ENCODE measurements at regions not wholly inside any gene's neighbourhood (a gene's known extent, or its start where the extent isn't known, plus 50 kb on each side); places are given as distances from the start of the nearest gene placed in this dataset.

DNA sequence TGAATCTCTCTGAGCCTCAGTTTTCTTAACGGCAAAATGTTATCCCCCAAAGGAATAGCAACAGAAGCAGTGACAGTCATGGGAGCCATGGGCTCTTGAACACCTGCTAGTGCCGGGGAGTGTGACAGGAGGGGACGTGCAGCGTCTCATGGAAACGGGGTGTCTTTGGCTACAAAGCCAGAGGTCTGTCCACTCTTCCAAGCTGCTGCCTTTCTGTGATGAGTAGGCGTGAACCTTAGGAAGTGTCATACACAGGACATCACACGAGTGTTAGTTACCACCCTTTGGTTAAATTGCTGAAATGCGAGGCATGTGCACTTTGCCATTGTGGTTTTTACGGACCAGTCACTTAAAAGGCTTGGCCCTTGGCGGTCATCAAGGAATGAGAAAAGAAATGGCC, 93.4 kb downstream of the IRF8 start:
- no peak for TF ChIP-seq EZH2 (IDR thresholded peaks at IDR 0.05; ENCODE audit: insufficient read depth, low read length)
- TF ChIP-seq, protein P1, sequence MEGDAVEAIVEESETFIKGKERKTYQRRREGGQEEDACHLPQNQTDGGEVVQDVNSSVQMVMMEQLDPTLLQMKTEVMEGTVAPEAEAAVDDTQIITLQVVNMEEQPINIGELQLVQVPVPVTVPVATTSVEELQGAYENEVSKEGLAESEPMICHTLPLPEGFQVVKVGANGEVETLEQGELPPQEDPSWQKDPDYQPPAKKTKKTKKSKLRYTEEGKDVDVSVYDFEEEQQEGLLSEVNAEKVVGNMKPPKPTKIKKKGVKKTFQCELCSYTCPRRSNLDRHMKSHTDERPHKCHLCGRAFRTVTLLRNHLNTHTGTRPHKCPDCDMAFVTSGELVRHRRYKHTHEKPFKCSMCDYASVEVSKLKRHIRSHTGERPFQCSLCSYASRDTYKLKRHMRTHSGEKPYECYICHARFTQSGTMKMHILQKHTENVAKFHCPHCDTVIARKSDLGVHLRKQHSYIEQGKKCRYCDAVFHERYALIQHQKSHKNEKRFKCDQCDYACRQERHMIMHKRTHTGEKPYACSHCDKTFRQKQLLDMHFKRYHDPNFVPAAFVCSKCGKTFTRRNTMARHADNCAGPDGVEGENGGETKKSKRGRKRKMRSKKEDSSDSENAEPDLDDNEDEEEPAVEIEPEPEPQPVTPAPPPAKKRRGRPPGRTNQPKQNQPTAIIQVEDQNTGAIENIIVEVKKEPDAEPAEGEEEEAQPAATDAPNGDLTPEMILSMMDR (IDR thresholded peaks at IDR 0.05; ENCODE audit: insufficient read depth, low read depth, low read length): no peak

Data from astrocyte (in vitro differentiated cells and primary cell).